Colonic mucosa (tissue), 4 donors: ENCODE measurements at regions not wholly inside any gene's neighbourhood (a gene's known extent, or its start where the extent isn't known, plus 50 kb on each side); places are given as distances from the start of the nearest gene placed in this dataset.

Experiments
- DNase-seq: peaks from one replicate; pipeline ENCODE4 v3.0.0-alpha.2; 2020
- H3K27ac ChIP-seq: fragments of 200-600 bp; one replicate; pipeline ENCODE4 v1.8.0; 2021
- H3K27me3 ChIP-seq: fragments of 200-600 bp; one replicate; pipeline ENCODE4 v1.8.0; 2021
- H3K36me3 ChIP-seq: fragments of 200-600 bp; one replicate; pipeline ENCODE4 v1.8.0; 2021
- H3K4me1 ChIP-seq: fragments of 200-600 bp; one replicate; pipeline ENCODE4 v1.8.0; 2021; ENCODE audit warnings: mild to moderate bottlenecking
- H3K4me3 ChIP-seq: fragments of 200-600 bp; one replicate; pipeline ENCODE4 v1.8.0; 2021
- H3K9ac ChIP-seq, 2 donors: one replicate each; pipeline ENCODE4 v1.7.0; 2013; ENCODE audit warnings: control low read depth in 2 of 2, low read depth in 2 of 2, low read length in 2 of 2
- H3K9me3 ChIP-seq: fragments of 200-600 bp; one replicate; pipeline ENCODE4 v1.8.0; 2021
- intact Hi-C: fragments of 100-400 bp; cut with DNase I; formaldehyde crosslinking; loops from one replicate; pipeline ENCODE4 v1.14.1; 2022
- TF ChIP-seq, protein P1 (sequence below): fragments of 200-600 bp; IDR thresholded peaks from one replicate; pipeline ENCODE4 v1.8.0; 2022; ENCODE audit warnings: antibody characterized with exemption, mild to moderate bottlenecking
- donor health status: healthy.
- donor health status: DM: no; HTN: no; CAD: no.
- donor health status: DM: no; HTN: no; CAD: no.

DNA sequence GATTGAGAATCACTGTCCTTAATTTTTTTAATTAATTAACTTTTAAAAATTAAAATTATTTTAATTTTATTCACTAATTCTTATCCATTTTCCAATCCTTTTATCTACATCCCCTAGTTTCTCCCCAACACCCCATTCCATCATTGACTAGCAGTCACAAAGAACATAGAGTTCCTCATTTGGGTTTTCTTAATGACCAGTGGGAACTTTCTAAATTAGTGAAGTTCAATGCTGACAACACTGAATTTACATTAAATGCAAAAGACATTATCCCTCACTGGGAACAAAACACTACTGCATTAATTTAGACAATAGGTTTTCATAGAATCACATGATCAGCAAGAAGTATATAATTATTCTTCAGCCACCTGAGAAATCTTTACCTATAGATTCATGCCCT is 80.6 kb upstream of the GLS start:
- Histone ChIP-seq H3K4me3 (no peak overlapping the region), H3K9me3 (no peaks in the 10 kb centered on the region), H3K27ac (no peak overlapping the region), H3K36me3 (no peaks in the 10 kb centered on the region), H3K4me1 (no peaks in the 10 kb centered on the region), H3K9ac (no peak overlapping the region), H3K27me3 (no peaks in the 10 kb centered on the region)
- TF ChIP-seq, protein P1, sequence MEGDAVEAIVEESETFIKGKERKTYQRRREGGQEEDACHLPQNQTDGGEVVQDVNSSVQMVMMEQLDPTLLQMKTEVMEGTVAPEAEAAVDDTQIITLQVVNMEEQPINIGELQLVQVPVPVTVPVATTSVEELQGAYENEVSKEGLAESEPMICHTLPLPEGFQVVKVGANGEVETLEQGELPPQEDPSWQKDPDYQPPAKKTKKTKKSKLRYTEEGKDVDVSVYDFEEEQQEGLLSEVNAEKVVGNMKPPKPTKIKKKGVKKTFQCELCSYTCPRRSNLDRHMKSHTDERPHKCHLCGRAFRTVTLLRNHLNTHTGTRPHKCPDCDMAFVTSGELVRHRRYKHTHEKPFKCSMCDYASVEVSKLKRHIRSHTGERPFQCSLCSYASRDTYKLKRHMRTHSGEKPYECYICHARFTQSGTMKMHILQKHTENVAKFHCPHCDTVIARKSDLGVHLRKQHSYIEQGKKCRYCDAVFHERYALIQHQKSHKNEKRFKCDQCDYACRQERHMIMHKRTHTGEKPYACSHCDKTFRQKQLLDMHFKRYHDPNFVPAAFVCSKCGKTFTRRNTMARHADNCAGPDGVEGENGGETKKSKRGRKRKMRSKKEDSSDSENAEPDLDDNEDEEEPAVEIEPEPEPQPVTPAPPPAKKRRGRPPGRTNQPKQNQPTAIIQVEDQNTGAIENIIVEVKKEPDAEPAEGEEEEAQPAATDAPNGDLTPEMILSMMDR = no peak
- intact Hi-C loops = no loop called here
- DNase-seq = no peak

DNA sequence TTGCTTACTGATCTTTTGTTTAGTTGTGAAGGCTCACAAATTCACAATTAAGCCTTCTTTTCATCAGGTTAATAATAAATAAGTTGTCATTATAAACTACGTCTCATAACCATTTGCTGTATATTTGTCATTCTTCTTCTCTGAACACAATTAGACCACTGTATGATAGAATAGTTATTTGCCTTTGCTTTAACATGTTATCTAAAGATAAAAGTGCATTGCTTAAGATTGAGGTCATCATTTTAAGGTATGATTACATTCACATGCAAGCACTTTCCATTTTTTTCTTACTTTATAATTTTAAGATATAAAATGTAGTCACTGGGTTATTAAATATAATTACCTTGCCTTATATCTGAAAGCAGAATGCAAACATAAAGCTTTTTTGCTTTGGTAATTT is 80.1 kb upstream of the GLS start:
- Histone ChIP-seq H3K36me3 (no peaks in the 10 kb centered on the region), H3K27me3 (no peaks in the 10 kb centered on the region), H3K4me3 (no peak overlapping the region), H3K27ac (no peak overlapping the region), H3K9me3 (no peaks in the 10 kb centered on the region), H3K4me1 (no peaks in the 10 kb centered on the region), H3K9ac (no peak overlapping the region)
- DNase-seq = no peak
- intact Hi-C loops = no loop called here
- TF ChIP-seq, protein P1 = no peak

DNA sequence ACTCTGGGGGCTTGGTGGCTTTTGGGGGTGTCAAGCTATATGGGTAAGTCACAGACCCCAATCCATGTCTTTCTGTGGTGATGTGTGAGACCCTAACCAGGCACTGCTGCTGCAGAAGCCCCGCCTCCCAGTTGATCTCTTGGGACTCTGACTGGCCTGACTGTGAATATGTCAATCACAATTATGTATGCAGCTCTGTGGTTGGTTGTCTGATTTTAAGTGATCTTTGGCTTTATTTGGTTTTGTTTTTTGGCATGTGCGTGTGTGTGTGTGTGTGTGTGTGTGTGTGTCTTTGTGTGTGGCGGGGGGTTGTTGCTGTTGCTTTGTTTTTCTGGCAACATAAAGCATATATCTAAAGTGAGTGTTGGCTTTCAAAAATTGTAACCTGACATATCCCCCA is 78.5 kb upstream of the GLS start:
- Histone ChIP-seq H3K4me3 (no peak overlapping the region), H3K4me1 (no peaks in the 10 kb centered on the region), H3K9me3 (no peaks in the 10 kb centered on the region), H3K9ac (no peak overlapping the region), H3K27me3 (no peaks in the 10 kb centered on the region), H3K36me3 (no peaks in the 10 kb centered on the region), H3K27ac (no peak overlapping the region)
- DNase-seq = no peak
- intact Hi-C loops = no loop called here
- TF ChIP-seq, protein P1 = no peak

DNA sequence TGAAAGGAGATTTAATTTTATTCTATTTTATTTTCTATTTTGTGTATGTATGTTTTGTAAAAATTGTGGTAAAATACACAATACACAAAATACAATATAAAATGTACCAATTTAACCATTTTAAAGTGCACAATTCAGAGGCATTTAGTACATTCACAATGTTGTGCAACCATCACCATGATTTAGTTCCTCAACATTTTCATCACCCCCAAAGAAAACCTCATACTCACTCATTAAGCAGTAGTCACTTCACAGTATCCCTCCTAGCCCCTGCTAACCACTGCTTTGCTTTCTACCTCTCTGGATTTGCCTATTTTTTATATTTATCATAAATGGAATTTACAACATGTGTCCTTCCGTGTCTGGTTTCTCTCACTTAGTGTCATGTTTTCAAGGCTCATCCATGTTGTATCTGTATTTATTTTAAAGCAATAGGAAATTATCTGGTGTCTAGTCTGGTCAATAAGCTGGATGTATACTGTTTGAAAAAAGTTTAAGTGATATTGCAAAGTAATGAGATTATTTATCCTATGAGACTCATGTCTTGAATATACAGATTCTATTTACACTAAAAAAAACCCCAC is 77.9 kb upstream of the GLS start:
- no peaks in the 10 kb centered on the region for H3K27me3 ChIP-seq
- no peak overlapping the region for H3K27ac ChIP-seq
- intact Hi-C loops = no loop called here
- TF ChIP-seq, protein P1 = no peak
- no peak overlapping the region for H3K9ac ChIP-seq
- H3K4me1 ChIP-seq = no peaks in the 10 kb centered on the region
- no peaks in the 10 kb centered on the region for H3K36me3 ChIP-seq
- no peaks in the 10 kb centered on the region for H3K9me3 ChIP-seq
- no peak overlapping the region for H3K4me3 ChIP-seq
- no peak for DNase-seq

DNA sequence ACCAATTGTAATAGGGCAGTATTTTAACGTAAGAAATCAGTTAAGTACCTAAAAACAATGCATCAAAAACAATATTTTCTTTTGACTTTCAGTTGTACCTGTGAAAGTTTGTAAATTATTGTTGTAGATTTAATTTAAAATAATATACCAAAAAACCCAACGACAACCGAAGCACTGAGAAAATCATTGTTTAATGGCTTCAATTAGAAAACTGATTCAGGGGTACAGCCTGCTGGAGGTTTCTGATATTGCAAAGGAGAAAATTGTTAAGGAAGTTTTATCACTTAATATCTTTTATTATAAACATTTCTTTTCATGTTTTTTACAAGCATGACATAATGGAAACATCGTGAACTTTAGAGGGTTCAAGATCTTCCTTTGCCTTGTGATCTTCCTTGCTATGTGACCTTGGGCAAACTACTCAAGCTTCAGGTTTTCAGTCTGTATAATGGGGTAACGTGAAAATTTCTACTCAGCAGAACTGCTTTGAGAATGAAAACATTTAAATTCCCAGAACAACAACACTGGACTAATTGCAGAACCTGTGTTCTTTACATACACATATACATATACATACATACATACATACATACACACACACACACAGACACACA is 76.3 kb upstream of the GLS start:
- Histone ChIP-seq H3K9me3 (no peaks in the 10 kb centered on the region), H3K9ac (no peak overlapping the region), H3K4me1 (no peaks in the 10 kb centered on the region), H3K4me3 (no peak overlapping the region), H3K27me3 (no peaks in the 10 kb centered on the region), H3K36me3 (no peaks in the 10 kb centered on the region), H3K27ac (no peak overlapping the region)
- TF ChIP-seq, protein P1 = peak; percentile 28
- no peak for DNase-seq
- intact Hi-C loops = no loop called here
